ENCODE measurements at regions not wholly inside any gene's neighbourhood (a gene's known extent, or its start where the extent isn't known, plus 50 kb on each side); places are given as distances from the start of the nearest gene placed in this dataset.
A peak's percentile ranks its signal among the peaks of the same experiment; 100 is the strongest.

GRCh38 chr4:149927514-149927913, 111.9 kb upstream of the IQCM start:
- H3K9me3 ChIP-seq (ENCODE audit: low read depth): no peaks in the 10 kb centered on the region
- no peaks in the 10 kb centered on the region for H3K36me3 ChIP-seq
- H3K27ac ChIP-seq: no peak overlapping the region
- TF ChIP-seq, protein P1, sequence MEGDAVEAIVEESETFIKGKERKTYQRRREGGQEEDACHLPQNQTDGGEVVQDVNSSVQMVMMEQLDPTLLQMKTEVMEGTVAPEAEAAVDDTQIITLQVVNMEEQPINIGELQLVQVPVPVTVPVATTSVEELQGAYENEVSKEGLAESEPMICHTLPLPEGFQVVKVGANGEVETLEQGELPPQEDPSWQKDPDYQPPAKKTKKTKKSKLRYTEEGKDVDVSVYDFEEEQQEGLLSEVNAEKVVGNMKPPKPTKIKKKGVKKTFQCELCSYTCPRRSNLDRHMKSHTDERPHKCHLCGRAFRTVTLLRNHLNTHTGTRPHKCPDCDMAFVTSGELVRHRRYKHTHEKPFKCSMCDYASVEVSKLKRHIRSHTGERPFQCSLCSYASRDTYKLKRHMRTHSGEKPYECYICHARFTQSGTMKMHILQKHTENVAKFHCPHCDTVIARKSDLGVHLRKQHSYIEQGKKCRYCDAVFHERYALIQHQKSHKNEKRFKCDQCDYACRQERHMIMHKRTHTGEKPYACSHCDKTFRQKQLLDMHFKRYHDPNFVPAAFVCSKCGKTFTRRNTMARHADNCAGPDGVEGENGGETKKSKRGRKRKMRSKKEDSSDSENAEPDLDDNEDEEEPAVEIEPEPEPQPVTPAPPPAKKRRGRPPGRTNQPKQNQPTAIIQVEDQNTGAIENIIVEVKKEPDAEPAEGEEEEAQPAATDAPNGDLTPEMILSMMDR (IDR thresholded peaks at IDR 0.05; ENCODE audit: low read depth, low read length): no peak
- no peaks in the 10 kb centered on the region for H3K4me1 ChIP-seq (ENCODE audit: low read depth)
- no peak for DNase-seq (ENCODE audit: low read depth in 1 of 2, low spot score in 1 of 2)
- no peak overlapping the region for H3K4me3 ChIP-seq
- no peaks in the 10 kb centered on the region for H3K27me3 ChIP-seq

DNA sequence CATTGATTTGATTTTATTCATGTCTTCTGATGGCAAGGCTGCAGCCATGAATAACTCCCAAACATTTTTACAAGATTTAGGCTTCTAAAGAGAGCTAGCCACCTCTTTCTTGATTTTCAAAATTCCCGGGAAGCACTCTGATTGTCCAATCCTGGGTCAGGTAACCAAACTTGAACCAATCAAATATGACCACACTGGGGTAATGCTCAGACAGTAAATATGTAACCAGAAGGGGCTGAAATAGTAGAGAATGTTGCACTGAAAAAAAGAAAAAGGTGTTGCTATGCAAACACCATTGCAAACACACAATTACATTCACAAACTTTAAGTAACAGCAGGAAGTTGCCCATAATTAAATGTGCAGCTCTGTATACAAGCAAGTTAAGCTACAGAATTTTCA, 112.9 kb upstream of the IQCM start:
- Histone ChIP-seq H3K4me1 (ENCODE audit: low read depth) (peaks cover 3% of the 10 kb centered on the region), H3K27me3 (no peaks in the 10 kb centered on the region), H3K9me3 (ENCODE audit: low read depth) (no peaks in the 10 kb centered on the region), H3K4me3 (no peak overlapping the region), H3K27ac (no peak overlapping the region), H3K36me3 (no peaks in the 10 kb centered on the region)
- no peak for DNase-seq (ENCODE audit: low read depth in 1 of 2, low spot score in 1 of 2)
- TF ChIP-seq, protein P1 (IDR thresholded peaks at IDR 0.05; ENCODE audit: low read depth, low read length): no peak

DNA sequence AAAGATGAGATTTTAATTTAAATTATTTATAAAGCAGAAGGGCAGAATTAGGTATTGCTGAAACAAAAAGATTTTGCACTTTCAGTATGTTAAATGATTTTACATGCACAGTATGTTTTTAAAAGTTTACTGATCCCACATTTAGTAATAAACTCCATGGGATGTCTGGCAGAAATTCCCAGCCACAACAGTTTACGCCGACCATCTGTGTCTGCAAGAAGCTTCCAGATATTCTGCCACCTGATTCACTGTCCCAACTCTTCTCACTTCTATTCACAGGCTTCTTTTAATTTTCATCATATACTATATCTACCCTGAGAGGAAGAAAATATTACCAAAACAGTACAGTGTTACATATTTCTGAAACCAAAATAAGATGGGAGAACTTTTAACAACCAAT, 115.8 kb upstream of the IQCM start:
- H3K4me3 ChIP-seq: no peak overlapping the region
- no peak overlapping the region for H3K27ac ChIP-seq
- peaks cover 3% of the 10 kb centered on the region for H3K4me1 ChIP-seq (ENCODE audit: low read depth)
- H3K9me3 ChIP-seq (ENCODE audit: low read depth): no peaks in the 10 kb centered on the region
- no peak for DNase-seq (ENCODE audit: low read depth in 1 of 2, low spot score in 1 of 2)
- TF ChIP-seq, protein P1 (IDR thresholded peaks at IDR 0.05; ENCODE audit: low read depth, low read length): no peak
- no peaks in the 10 kb centered on the region for H3K27me3 ChIP-seq
- no peaks in the 10 kb centered on the region for H3K36me3 ChIP-seq

DNA sequence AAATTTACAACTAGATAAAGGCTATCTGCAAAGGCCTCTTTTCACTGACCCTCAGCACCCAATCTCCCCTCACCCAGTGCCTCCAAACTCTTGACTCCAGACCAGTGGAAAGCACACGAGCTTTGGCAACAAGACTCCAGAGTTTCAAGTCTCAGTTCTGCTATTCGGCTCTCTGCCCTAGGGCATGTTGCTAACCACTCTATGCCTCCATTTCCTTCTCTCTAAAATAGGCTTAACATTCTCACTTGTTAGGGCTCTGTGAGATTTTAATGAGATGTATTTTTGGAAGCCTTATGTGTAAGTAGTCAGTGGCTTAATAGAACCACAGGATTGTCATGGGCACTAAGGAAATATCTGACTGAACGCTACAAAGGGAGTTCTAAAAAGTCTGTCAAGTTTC, 116.5 kb upstream of the IQCM start:
- Histone ChIP-seq H3K9me3 (ENCODE audit: low read depth) (no peaks in the 10 kb centered on the region), H3K4me1 (ENCODE audit: low read depth) (peaks cover 3% of the 10 kb centered on the region), H3K4me3 (no peak overlapping the region), H3K27ac (no peak overlapping the region), H3K27me3 (no peaks in the 10 kb centered on the region), H3K36me3 (no peaks in the 10 kb centered on the region)
- TF ChIP-seq, protein P1 (IDR thresholded peaks at IDR 0.05; ENCODE audit: low read depth, low read length): no peak
- DNase-seq (ENCODE audit: low read depth in 1 of 2, low spot score in 1 of 2): no peak

- Histone ChIP-seq H3K27ac (no peak overlapping the region), H3K36me3 (no peaks in the 10 kb centered on the region), H3K9me3 (ENCODE audit: low read depth) (no peaks in the 10 kb centered on the region), H3K4me1 (ENCODE audit: low read depth) (peaks cover 3% of the 10 kb centered on the region), H3K27me3 (no peaks in the 10 kb centered on the region), H3K4me3 (no peak overlapping the region)
- no peak for DNase-seq (ENCODE audit: low read depth in 1 of 2, low spot score in 1 of 2)
- TF ChIP-seq, protein P1 (IDR thresholded peaks at IDR 0.05; ENCODE audit: low read depth, low read length): no peak
Observed at GRCh38 chr4:149933120-149933519, 117.5 kb upstream of the IQCM start.

DNA sequence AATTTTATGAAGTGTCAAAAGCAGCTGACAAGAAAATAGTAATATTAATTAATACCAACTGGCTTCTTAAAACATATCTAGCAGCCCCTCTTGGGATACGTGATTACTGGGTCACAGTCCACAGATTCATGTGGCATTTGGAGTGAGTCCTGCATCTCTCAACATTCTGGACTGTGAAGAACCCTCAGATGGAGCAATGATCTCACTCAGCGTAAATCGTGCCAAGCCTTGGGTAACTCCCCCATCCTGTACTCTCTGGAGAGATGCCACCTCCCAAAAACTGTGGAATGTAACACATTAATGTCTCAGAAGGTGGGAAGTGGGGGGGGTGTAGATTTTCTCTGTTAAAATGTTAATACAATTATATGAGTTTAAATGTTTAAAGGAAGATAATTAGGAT, 118.2 kb upstream of the IQCM start:
- Histone ChIP-seq H3K27ac (no peak overlapping the region), H3K27me3 (no peaks in the 10 kb centered on the region), H3K9me3 (ENCODE audit: low read depth) (no peaks in the 10 kb centered on the region), H3K36me3 (no peaks in the 10 kb centered on the region), H3K4me3 (no peak overlapping the region), H3K4me1 (ENCODE audit: low read depth) (peaks cover 3% of the 10 kb centered on the region)
- TF ChIP-seq, protein P1 (IDR thresholded peaks at IDR 0.05; ENCODE audit: low read depth, low read length): no peak
- DNase-seq (ENCODE audit: low read depth in 1 of 2, low spot score in 1 of 2): peak in 1 of 2 donors; percentile 53

Data from cardiac muscle cell (in vitro differentiated cells and primary cell).